ENCODE measurements at regions not wholly inside any gene's neighbourhood (a gene's known extent, or its start where the extent isn't known, plus 50 kb on each side); places are given as distances from the start of the nearest gene placed in this dataset.

- no peak overlapping the region for H2BK120ac ChIP-seq (ENCODE audit: low read depth, low read length)
- H3K4ac ChIP-seq (ENCODE audit: low read depth, low read length): no peak overlapping the region
Observed at GRCh38 chr5:105032917-105033316, 1470.3 kb upstream of the NUDT12 start.

GRCh38 chr5:105030153-105030552 lies 1467.6 kb upstream of the NUDT12 start:
- DNase-seq: no peak
- Histone ChIP-seq H3K27me3 (ENCODE audit: insufficient read depth, low read length, poor library complexity) (no peaks in the 10 kb centered on the region), H3K4me1 (ENCODE audit: control insufficient read depth, low read depth, low read length) (no peaks in the 10 kb centered on the region), H3K4me3 (ENCODE audit: low read length) (no peak overlapping the region), H3K27ac (ENCODE audit: low read depth, low read length) (no peak overlapping the region), H3K36me3 (ENCODE audit: control insufficient read depth, insufficient read depth, low read length) (no peaks in the 10 kb centered on the region), H4K5ac (ENCODE audit: low read length) (no peak overlapping the region), H3K4ac (ENCODE audit: low read depth, low read length) (no peak overlapping the region), H3K4me2 (ENCODE audit: low read length) (no peak overlapping the region), H3K9ac (ENCODE audit: low read length) (no peak overlapping the region), H2BK5ac (ENCODE audit: low read length) (no peak overlapping the region), H2BK120ac (ENCODE audit: low read depth, low read length) (no peak overlapping the region), H3K18ac (ENCODE audit: low read length) (no peak overlapping the region), H3K79me2 (ENCODE audit: control insufficient read depth, insufficient read depth, low read length) (no peaks in the 10 kb centered on the region), H3K23ac (ENCODE audit: low read length) (no peak overlapping the region), H2AK5ac (ENCODE audit: low read length) (no peak overlapping the region), H2BK15ac (replicated peaks; ENCODE audit: low read depth) (no peak overlapping the region), H4K8ac (ENCODE audit: low read depth, low read length) (no peak overlapping the region), H3K79me1 (ENCODE audit: low read length) (no peaks in the 10 kb centered on the region), H3K56ac (ENCODE audit: low read length) (no peak overlapping the region)
- no CpG with 5 or more reads among the region's 2 CpGs for WGBS (ENCODE audit: extremely low coverage, insufficient coverage, low lambda C conversion rate)

More at GRCh38 chr5:105032917-105033316, 1470.3 kb upstream of the NUDT12 start:
- Histone ChIP-seq H3K9ac (ENCODE audit: low read length) (no peak overlapping the region), H3K4me3 (ENCODE audit: low read length) (no peak overlapping the region), H3K18ac (ENCODE audit: low read length) (no peak overlapping the region), H3K79me1 (ENCODE audit: low read length) (no peaks in the 10 kb centered on the region), H3K79me2 (ENCODE audit: control insufficient read depth, insufficient read depth, low read length) (no peaks in the 10 kb centered on the region), H3K56ac (ENCODE audit: low read length) (no peak overlapping the region), H2BK15ac (replicated peaks; ENCODE audit: low read depth) (no peak overlapping the region), H2AK5ac (ENCODE audit: low read length) (no peak overlapping the region), H3K4me1 (ENCODE audit: control insufficient read depth, low read depth, low read length) (no peaks in the 10 kb centered on the region), H2BK5ac (ENCODE audit: low read length) (no peak overlapping the region), H3K27me3 (ENCODE audit: insufficient read depth, low read length, poor library complexity) (no peaks in the 10 kb centered on the region), H4K5ac (ENCODE audit: low read length) (no peak overlapping the region), H3K36me3 (ENCODE audit: control insufficient read depth, insufficient read depth, low read length) (no peaks in the 10 kb centered on the region), H3K27ac (ENCODE audit: low read depth, low read length) (no peak overlapping the region), H3K23ac (ENCODE audit: low read length) (no peak overlapping the region), H3K4me2 (ENCODE audit: low read length) (no peak overlapping the region), H4K8ac (ENCODE audit: low read depth, low read length) (no peak overlapping the region)
- no CpG with 5 or more reads among the region's 4 CpGs for WGBS (ENCODE audit: extremely low coverage, insufficient coverage, low lambda C conversion rate)
- DNase-seq: no peak

GRCh38 chr5:105015098-105015497 lies 1452.5 kb upstream of the NUDT12 start:
- no peak overlapping the region for H2BK5ac ChIP-seq (ENCODE audit: low read length)
- no peak overlapping the region for H2AK5ac ChIP-seq (ENCODE audit: low read length)
- H4K8ac ChIP-seq (ENCODE audit: low read depth, low read length): no peak overlapping the region
- no peak for DNase-seq
- H3K4me3 ChIP-seq (ENCODE audit: low read length): no peak overlapping the region
- no peak overlapping the region for H3K27ac ChIP-seq (ENCODE audit: low read depth, low read length)
- H3K79me1 ChIP-seq (ENCODE audit: low read length): no peaks in the 10 kb centered on the region
- H4K5ac ChIP-seq (ENCODE audit: low read length): no peak overlapping the region
- H2BK15ac ChIP-seq (replicated peaks; ENCODE audit: low read depth): no peak overlapping the region
- H3K4me1 ChIP-seq (ENCODE audit: control insufficient read depth, low read depth, low read length): no peaks in the 10 kb centered on the region
- no peak overlapping the region for H3K4ac ChIP-seq (ENCODE audit: low read depth, low read length)
- no peak overlapping the region for H3K18ac ChIP-seq (ENCODE audit: low read length)
- no peak overlapping the region for H3K56ac ChIP-seq (ENCODE audit: low read length)
- H3K4me2 ChIP-seq (ENCODE audit: low read length): no peak overlapping the region
- H3K36me3 ChIP-seq (ENCODE audit: control insufficient read depth, insufficient read depth, low read length): no peaks in the 10 kb centered on the region
- no peaks in the 10 kb centered on the region for H3K79me2 ChIP-seq (ENCODE audit: control insufficient read depth, insufficient read depth, low read length)
- no peaks in the 10 kb centered on the region for H3K27me3 ChIP-seq (ENCODE audit: insufficient read depth, low read length, poor library complexity)
- no peak overlapping the region for H3K23ac ChIP-seq (ENCODE audit: low read length)
- H3K9ac ChIP-seq (ENCODE audit: low read length): no peak overlapping the region
- no peak overlapping the region for H2BK120ac ChIP-seq (ENCODE audit: low read depth, low read length)
- WGBS (ENCODE audit: extremely low coverage, insufficient coverage, low lambda C conversion rate): no CpG with 5 or more reads among the region's 3 CpGs

GRCh38 chr5:104998572-104998971 lies 1436.0 kb upstream of the NUDT12 start:
- H3K27me3 ChIP-seq (ENCODE audit: insufficient read depth, low read length, poor library complexity): no peaks in the 10 kb centered on the region
- no peak overlapping the region for H2AK5ac ChIP-seq (ENCODE audit: low read length)
- no peak overlapping the region for H3K9ac ChIP-seq (ENCODE audit: low read length)
- no peak overlapping the region for H3K27ac ChIP-seq (ENCODE audit: low read depth, low read length)
- H3K18ac ChIP-seq (ENCODE audit: low read length): no peak overlapping the region
- no peak for DNase-seq
- no peak overlapping the region for H3K4me2 ChIP-seq (ENCODE audit: low read length)
- H4K5ac ChIP-seq (ENCODE audit: low read length): no peak overlapping the region
- no peak overlapping the region for H4K8ac ChIP-seq (ENCODE audit: low read depth, low read length)
- no peaks in the 10 kb centered on the region for H3K79me1 ChIP-seq (ENCODE audit: low read length)
- H2BK5ac ChIP-seq (ENCODE audit: low read length): no peak overlapping the region
- no peaks in the 10 kb centered on the region for H3K79me2 ChIP-seq (ENCODE audit: control insufficient read depth, insufficient read depth, low read length)
- H3K56ac ChIP-seq (ENCODE audit: low read length): no peak overlapping the region
- no peak overlapping the region for H3K4me3 ChIP-seq (ENCODE audit: low read length)
- H2BK120ac ChIP-seq (ENCODE audit: low read depth, low read length): no peak overlapping the region
- no peaks in the 10 kb centered on the region for H3K4me1 ChIP-seq (ENCODE audit: control insufficient read depth, low read depth, low read length)
- H3K36me3 ChIP-seq (ENCODE audit: control insufficient read depth, insufficient read depth, low read length): no peaks in the 10 kb centered on the region
- no peak overlapping the region for H3K4ac ChIP-seq (ENCODE audit: low read depth, low read length)
- no CpG with 5 or more reads among the region's 1 CpG for WGBS (ENCODE audit: extremely low coverage, insufficient coverage, low lambda C conversion rate)
- no peak overlapping the region for H2BK15ac ChIP-seq (replicated peaks; ENCODE audit: low read depth)
- H3K23ac ChIP-seq (ENCODE audit: low read length): no peak overlapping the region

GRCh38 chr5:104998169-104998568 lies 1435.6 kb upstream of the NUDT12 start:
- Histone ChIP-seq H4K8ac (ENCODE audit: low read depth, low read length) (no peak overlapping the region), H3K56ac (ENCODE audit: low read length) (no peak overlapping the region), H3K23ac (ENCODE audit: low read length) (no peak overlapping the region), H2BK120ac (ENCODE audit: low read depth, low read length) (no peak overlapping the region), H3K27ac (ENCODE audit: low read depth, low read length) (no peak overlapping the region), H3K4ac (ENCODE audit: low read depth, low read length) (no peak overlapping the region), H3K4me3 (ENCODE audit: low read length) (no peak overlapping the region), H3K4me1 (ENCODE audit: control insufficient read depth, low read depth, low read length) (no peaks in the 10 kb centered on the region), H2BK15ac (replicated peaks; ENCODE audit: low read depth) (no peak overlapping the region), H4K5ac (ENCODE audit: low read length) (no peak overlapping the region), H3K18ac (ENCODE audit: low read length) (no peak overlapping the region), H3K4me2 (ENCODE audit: low read length) (no peak overlapping the region), H3K79me2 (ENCODE audit: control insufficient read depth, insufficient read depth, low read length) (no peaks in the 10 kb centered on the region), H3K79me1 (ENCODE audit: low read length) (no peaks in the 10 kb centered on the region), H3K27me3 (ENCODE audit: insufficient read depth, low read length, poor library complexity) (no peaks in the 10 kb centered on the region), H2AK5ac (ENCODE audit: low read length) (no peak overlapping the region), H3K9ac (ENCODE audit: low read length) (no peak overlapping the region), H2BK5ac (ENCODE audit: low read length) (no peak overlapping the region), H3K36me3 (ENCODE audit: control insufficient read depth, insufficient read depth, low read length) (no peaks in the 10 kb centered on the region)
- WGBS (ENCODE audit: extremely low coverage, insufficient coverage, low lambda C conversion rate): no CpG with 5 or more reads among the region's 1 CpG
- DNase-seq: no peak

- DNase-seq: no peak
- Histone ChIP-seq H2AK5ac (ENCODE audit: low read length) (no peak overlapping the region), H3K4me1 (ENCODE audit: control insufficient read depth, low read depth, low read length) (no peaks in the 10 kb centered on the region)
Observed at GRCh38 chr5:104987074-104987473, 1424.5 kb upstream of the NUDT12 start.

More at GRCh38 chr5:104987074-104987473, 1424.5 kb upstream of the NUDT12 start:
- no peak overlapping the region for H3K23ac ChIP-seq (ENCODE audit: low read length)
- no peak overlapping the region for H2BK15ac ChIP-seq (replicated peaks; ENCODE audit: low read depth)
- H3K27ac ChIP-seq (ENCODE audit: low read depth, low read length): no peak overlapping the region
- H3K36me3 ChIP-seq (ENCODE audit: control insufficient read depth, insufficient read depth, low read length): no peaks in the 10 kb centered on the region
- H3K18ac ChIP-seq (ENCODE audit: low read length): no peak overlapping the region
- no peak overlapping the region for H2BK120ac ChIP-seq (ENCODE audit: low read depth, low read length)
- H3K9ac ChIP-seq (ENCODE audit: low read length): no peak overlapping the region
- H3K4me3 ChIP-seq (ENCODE audit: low read length): no peak overlapping the region
- H3K27me3 ChIP-seq (ENCODE audit: insufficient read depth, low read length, poor library complexity): no peaks in the 10 kb centered on the region
- no peaks in the 10 kb centered on the region for H3K79me2 ChIP-seq (ENCODE audit: control insufficient read depth, insufficient read depth, low read length)
- H3K4ac ChIP-seq (ENCODE audit: low read depth, low read length): no peak overlapping the region
- H3K4me2 ChIP-seq (ENCODE audit: low read length): no peak overlapping the region
- no peak overlapping the region for H4K5ac ChIP-seq (ENCODE audit: low read length)
- no peak overlapping the region for H4K8ac ChIP-seq (ENCODE audit: low read depth, low read length)
- H3K79me1 ChIP-seq (ENCODE audit: low read length): no peaks in the 10 kb centered on the region
- no peak overlapping the region for H3K56ac ChIP-seq (ENCODE audit: low read length)
- H2BK5ac ChIP-seq (ENCODE audit: low read length): no peak overlapping the region
